ENCODE measurements at regions not wholly inside any gene's neighbourhood (a gene's known extent, or its start where the extent isn't known, plus 50 kb on each side); places are given as distances from the start of the nearest gene placed in this dataset.
"Not testable (repeated sequence)": the region's sequence is repeated elsewhere in the genome, so short reads cannot be mapped to it uniquely, and the experiment has no call there.

DNA sequence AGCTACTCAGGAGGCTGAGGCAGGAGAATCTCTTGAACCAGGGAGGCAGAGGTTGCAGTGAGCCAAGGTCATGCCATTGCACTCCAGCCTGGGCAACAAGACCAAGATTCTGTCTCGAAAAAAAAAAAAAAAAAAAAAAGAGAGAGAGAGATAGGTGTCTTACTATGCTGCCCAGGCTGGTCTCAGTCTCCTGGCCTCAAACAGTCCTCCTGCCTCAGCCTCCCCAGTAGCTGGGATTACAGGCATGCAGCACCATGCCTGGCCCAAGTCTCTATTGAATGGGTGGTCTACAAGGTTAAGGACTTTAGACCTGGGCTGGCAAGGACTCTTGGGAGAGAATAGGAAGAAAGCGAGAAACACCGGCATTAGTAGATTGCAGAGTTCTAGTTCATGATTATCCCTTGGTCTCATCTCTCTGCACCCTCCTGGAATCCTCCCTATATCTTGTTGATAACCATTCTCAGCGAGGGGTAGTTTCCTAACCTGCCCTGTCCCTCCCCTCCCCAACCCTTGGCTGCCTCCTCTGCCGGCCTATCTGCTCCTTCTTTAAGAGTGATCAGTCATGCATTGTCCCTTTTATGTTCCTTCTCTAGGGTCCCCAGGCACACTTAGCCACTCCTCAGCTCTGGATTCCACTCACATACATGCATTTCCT lies 128.1 kb upstream of the MAP1LC3B2 start:
- DNase-seq (ENCODE audit: low read depth in 3 of 3) = no peak

DNA sequence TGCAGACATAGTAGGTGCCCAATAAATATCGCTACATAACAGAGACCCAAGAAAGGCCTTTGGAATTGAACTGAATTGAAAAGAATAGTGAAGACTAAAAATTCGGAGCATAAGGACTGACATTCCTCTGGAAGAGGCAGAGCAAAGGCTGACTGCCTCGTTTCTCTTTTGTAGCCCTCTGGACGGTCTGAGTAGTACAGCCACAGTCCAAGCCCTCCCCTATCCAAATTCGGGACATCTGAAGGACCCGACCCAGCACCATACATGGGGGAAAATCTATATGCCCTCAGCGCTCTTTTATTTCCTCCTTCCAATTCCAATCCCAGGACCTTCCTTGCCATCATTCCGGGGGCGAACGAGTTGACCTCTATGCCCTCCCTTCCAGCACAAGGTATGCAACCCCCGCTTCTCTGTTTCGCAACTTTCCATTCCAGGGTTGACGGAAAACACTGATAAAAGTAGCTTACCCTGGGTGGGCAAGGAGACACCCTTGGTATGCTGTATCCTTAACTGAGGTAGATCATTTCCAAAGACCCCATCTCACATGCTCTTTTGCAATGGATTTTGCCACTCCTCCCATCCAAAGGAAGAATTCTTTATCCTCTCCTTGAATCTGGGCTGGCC lies 127.4 kb upstream of the MAP1LC3B2 start:
- no peak for DNase-seq (ENCODE audit: low read depth in 3 of 3)

DNA sequence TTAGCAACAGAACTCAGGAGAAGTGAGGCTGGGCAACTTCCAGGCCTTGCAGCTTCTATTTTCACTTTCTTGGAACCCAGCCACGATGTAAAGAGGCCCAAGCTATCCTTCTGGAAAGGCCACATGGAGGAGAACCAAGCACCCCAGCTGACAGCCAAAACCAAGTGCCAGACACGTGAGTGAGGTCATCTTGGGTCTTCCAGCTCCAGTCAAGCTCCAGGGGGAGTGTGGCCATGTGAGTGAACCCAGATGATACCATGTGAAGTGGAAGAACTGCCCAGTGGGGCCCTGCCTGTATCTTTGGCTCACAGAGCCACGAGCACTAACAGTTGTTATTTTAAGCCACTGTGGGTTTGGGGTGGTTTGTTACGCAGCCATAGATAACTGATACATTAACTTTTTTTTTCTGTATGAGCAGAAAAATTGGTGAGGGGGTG lies 126.8 kb upstream of the MAP1LC3B2 start:
- no peak for DNase-seq (ENCODE audit: low read depth in 3 of 3)

DNA sequence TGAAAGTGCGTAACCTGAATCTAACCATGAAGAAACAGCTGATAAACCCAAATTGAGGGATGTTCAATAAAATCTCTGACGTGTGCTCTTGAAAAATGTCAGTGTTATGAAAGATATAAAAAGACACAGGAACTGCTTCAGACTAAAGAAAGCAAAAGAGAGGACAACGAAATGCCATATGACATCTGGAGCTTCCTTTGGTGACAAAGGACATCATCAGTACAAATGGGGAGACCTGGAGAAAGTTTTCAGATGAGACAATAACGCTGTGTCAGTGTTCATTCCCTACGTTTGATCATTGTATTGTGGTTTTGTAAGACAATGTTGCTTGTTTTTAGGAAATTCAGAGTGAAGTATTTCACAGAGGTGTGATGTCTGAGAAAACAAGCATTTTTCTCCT lies 125.9 kb upstream of the MAP1LC3B2 start:
- no peak for DNase-seq (ENCODE audit: low read depth in 3 of 3)

DNA sequence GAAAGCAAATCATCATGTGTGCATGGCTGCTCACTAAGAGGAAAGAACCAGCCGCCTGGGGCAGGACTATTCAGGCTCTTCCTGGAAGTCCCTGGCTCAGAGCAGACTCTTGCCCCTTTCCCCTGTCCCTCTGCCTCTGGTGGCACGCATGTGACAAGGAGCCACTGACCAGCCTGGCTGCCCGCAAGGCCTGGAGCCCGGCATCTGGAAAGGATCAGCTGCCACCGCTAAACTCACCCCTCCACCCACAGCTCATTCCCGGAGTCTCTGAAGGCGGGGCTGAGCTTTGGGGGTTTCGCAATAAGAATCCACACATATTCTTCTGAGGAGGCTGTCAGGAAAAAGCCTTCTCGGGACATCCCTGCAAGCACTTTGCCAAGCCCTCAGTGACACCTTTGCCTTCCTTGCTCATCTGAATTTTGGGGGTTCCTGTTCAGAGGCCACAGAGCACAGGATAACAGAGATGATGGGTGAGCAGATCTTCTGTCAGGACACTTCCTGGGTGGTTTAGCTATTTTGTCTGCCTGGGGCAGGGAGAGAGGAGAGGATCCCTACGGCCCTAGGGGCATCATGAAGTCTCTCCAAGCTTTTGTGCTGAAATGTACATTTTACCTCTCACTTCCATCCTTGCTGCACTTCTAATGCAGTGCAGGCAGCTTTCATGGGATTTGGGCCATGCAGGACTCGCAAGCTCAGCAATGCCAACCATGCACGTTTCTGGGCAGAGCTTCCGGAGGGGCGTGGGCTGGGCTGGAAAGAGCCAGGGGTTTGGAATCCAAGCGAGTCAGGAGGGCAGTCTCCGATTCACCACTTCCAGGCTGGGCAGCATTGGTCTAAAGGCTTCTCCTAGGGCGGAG lies 124.8 kb upstream of the MAP1LC3B2 start:
- no peak for DNase-seq (ENCODE audit: low read depth in 3 of 3)

DNA sequence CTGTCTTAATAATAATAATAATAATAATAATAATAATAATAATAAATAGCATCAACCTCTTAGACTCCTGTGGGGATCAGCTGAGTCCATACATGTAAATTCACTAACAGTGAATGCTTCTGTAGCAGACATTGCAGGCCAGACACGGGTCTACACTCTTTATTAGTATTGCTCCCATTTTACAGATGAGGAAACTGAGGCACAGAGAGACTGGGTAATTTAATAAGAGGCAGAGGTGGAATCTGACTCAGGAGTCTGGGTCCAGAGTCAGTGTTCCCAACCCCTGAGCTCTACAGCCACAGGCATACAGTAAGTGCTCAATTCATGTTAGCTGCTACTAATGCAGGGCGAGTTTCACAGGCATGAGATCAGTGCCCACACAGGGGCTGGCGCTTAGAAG lies 123.2 kb upstream of the MAP1LC3B2 start:
- no peak for DNase-seq (ENCODE audit: low read depth in 3 of 3)

DNA sequence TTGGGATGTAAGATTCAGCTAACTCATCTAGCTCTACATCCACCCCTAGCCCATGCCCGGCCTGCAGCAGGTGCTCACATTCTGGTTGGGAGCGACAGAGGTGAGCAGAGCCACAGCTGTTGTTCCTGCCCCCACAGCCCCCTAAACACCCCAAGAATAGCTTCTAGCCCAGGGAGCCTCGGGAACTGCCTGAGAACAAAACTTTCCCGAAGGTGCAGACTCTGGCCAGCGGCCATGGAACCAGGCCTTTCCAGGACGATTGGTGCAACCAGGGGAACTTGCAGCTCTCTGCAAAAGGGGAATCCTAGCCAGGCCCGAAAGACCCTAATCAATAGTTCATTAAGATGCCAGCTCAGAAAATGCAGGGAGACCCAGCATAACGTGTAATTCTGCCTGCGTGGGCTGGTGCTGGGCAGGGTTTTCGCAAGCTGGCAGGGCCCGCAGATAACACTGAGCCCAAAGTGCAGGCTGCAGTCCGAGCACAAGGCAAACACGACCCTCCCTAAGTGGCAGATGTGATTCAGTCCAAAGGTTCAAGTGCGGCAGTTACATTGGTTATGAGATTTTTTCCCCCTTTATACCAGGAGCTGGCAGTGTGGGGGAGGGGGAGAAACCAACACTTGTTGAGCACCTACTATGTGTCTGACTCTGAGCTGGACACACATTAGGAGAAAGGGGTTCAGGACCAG lies 122.5 kb upstream of the MAP1LC3B2 start:
- DNase-seq (ENCODE audit: low read depth in 3 of 3) = no peak

DNA sequence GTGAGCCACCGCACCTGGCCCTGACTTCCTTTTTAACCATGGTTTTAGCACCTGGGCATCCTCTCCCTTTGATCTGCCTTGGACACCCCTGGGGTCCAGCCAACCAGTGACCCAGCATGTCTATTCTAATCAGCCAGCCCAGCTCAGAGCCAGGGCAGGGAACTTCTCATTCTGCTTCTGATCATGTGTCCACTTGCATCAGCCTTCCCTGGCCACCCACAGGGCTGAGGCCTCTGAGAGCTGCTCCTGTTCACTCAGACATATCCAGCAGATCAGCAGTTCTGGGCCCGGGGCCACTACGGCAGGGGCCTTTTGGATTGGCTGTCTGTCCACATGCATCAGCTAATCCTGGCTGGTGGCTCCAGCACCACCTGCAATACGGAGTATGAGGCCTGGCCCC lies 117.9 kb upstream of the MAP1LC3B2 start:
- DNase-seq (ENCODE audit: low read depth in 3 of 3) = no peak

DNA sequence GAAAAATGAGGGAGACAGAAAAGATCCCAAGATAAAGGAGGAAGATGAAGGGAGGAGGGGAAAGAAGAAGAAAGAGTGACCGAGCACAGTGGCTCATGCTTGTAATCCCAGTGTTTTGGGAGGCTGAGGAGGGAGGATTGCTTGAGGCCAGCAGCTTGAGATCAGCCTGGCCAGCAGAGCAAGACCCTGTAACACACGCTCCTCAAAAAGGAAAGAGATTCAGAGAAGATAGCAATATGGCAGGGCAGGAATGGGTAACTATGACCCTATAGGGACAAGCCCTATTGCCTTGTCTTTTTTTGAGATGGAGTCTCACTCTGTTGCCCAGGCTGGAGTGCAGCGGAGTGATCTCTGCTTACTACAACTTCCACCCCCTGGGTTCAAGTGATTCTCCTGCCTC lies 116.9 kb upstream of the MAP1LC3B2 start:
- no peak for DNase-seq (ENCODE audit: low read depth in 3 of 3)

DNA sequence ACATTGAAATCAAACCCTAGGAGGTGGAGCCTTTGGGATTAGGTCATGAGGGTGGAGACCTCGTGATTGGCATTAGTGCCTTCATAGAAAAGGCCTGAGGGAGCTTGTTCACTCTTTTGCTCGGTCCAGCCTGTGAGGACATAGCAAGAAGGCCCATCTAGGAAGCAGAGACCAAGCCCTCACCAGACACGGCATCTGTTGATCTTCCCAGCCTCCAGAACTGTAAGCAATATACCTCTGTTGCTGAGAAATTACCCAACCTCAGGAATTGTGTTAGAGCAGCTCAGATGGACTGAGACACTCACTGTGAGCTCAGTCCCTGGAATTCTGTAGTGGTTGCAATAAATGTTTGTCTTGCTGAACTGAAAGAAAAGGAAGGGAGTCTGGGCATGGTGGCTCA lies 116.2 kb upstream of the MAP1LC3B2 start:
- no peak for DNase-seq (ENCODE audit: low read depth in 3 of 3)

DNA sequence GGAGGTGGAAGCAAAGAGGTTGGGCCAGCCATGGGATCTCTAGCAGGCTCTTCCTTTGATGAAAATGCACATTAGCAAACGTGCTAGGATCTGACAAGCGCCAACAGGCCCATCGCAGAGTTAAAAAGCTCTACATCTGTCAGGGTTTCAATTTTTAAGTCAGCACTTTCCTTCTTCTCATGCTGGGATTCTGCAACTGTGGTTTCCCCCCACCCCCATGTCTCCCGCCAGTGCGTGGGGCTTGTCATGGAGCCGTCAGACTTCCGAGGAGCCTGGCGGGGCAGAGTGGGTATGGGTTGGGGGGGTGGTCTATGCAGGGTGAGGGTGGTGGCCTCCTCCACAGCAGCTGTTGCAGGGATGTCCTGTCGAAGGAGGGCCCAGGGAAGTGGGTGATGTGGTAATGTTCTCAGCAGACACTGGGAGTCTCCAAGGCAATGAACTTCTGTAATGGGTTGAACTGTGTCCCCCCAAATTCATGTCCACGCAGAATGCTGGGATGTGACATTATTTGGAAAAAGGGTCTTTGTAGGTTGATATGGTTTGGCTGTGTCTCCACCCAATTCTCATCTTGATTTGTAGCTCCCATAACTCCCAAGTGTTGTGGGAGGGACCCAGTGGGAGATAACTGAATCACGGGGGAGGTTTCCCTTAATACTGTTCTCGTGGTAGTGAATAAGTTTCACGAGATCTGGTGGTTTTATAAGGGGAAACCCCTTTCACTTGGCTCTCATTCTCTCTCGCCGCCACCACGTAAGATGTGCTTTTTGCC lies 115.2 kb upstream of the MAP1LC3B2 start:
- DNase-seq (ENCODE audit: low read depth in 3 of 3) = no peak

DNA sequence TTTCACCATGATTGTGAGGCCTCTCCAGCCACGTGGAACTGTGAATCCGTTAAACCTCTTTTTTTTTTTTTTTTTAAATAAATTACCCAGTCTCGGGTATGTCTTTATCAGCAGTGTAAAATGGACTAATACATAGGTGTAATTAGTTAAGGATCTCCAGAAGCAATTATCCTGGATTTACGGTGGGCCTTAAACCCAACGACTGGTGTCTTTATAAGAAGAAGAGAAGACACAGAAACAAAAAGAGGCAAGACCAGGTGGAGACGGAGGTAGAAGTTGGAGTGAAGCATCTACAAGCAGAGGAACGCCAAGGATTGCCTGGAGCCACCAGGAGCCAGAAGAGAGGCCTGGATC lies 114.6 kb upstream of the MAP1LC3B2 start:
- no peak for DNase-seq (ENCODE audit: low read depth in 3 of 3)

DNA sequence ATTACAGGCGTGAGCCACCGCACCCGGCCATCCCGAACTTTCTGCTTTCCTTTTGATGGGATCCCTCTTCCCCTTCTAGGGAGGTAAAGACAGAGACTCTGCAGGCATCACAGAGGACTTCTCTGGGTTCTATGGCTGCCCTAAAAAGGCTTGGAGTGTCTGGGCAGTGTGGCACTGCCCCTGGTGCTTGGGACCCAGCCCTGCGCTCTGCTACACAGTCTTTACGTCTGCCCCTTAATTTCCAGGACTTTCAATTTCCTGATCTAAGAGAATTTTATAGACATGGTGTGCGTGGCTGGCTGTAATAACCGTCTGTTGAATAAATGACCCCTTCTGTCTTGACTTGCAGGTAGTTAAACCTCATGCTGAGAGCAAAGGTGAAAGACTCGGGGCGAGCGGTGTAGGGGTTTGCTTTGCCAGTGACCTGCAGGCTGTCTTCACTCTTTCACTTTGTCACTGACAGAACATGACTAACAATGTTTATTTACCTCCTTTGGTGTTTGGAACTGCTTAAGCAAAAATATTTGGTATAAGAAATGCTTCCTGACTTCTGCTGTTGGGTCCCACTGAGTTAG lies 110.9 kb upstream of the MAP1LC3B2 start:
- no peak for DNase-seq (ENCODE audit: low read depth in 3 of 3)

DNA sequence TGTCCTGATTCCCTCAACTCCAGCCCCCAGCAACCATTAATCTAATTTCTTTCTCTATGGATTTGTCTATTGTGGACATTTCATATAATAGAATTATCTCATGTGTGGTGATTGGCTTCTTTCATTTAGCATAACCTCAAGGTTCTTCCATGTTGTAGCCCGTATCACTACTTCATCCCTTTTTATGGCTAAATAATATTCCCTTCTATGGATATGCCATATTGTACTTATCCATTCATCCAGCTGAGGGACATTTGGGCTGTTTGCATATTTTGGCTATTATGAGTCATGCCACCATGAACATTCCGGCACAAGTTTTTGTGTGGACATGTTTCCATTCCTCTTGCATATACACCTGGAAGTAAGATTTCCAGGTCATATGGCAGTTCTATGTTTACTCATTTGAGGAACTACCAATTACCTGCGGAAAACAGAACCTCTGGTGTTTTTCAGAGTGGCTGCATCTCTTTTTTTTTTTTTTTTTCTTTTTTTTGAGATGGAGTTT lies 108.7 kb upstream of the MAP1LC3B2 start:
- DNase-seq (ENCODE audit: low read depth in 3 of 3) = no peak

DNA sequence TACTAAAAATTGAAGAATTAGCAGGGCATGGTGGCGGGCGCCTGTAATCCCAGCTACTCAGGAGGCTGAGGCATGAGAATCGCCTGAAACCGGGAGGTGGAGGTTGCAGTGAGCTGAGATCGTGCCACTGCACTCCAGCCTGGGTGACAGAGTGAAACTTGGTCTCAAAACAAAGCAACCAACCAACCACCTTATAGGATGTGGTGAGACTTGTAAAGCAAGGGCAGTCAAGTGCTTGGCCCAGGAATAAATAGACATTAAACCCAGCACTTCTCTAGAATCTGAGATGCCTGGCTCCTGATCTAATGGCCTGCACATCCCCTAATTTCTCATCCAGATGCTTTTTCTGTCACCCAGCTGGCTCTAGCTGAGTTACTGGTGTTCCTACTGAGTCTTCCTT lies 106.2 kb upstream of the MAP1LC3B2 start:
- DNase-seq (ENCODE audit: low read depth in 3 of 3) = not testable (repeated sequence)

DNA sequence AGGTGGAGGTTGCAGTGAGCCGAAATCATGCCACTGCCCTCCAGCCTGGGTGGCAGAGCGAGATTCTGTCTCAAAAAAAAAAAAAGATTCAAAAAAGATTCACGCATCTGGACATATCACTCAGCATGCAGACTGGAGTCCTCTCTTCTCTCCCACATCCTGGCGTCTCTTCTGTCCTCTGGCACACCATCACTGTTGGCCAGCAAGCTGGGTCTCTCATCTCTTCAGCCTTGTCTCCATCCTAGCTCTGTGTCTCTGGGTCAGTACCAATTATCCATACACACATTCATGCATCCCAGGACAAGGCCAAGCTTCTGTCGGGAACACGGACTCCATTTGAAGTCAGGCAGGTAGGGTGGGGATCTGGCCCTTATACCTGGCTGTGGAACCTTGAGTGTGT lies 105.5 kb upstream of the MAP1LC3B2 start:
- no peak for DNase-seq (ENCODE audit: low read depth in 3 of 3)

DNA sequence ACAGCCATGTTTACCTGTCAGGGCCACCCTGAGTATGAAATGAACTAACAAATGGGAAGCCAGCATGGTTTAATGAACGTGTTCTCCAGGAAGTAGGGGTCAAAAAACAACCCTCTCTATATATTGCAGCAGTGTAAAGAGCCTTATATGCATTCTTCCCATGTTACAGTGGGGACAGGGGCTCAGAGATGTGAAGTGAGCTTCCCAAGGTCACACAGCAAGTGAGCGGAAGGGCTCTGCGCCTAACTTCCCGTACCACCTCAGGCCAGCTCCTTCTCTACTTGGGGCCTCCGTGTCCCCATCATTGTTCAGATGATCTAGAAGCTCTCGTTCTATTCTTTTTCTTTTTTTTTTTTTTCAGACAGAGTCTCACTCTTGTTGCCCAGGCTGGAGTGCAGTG lies 105.1 kb upstream of the MAP1LC3B2 start:
- no peak for DNase-seq (ENCODE audit: low read depth in 3 of 3)

DNA sequence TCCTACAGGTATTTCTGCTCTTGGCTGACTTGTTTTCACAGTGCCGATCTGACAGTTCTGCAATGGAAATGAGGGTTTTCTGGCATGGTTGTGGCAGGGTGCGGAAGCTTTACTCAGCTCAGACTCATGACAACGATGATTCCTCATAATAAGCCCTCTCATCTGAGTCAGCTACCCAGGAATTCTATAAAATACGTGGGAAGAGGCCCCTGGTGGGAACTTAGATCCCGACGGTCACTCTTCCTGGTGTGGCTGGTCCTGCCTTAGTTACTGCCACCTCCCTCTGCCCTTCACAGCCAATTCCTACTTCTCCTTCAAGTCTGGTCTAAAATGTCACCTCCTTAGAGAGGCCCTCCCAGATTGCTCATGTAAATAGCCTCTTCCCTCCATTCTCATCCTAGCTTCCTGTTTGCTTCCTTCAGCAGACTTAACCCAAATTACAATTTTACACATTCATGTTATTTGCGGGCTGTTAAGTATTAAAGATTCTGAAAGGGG lies 104.2 kb upstream of the MAP1LC3B2 start:
- no peak for DNase-seq (ENCODE audit: low read depth in 3 of 3)

DNA sequence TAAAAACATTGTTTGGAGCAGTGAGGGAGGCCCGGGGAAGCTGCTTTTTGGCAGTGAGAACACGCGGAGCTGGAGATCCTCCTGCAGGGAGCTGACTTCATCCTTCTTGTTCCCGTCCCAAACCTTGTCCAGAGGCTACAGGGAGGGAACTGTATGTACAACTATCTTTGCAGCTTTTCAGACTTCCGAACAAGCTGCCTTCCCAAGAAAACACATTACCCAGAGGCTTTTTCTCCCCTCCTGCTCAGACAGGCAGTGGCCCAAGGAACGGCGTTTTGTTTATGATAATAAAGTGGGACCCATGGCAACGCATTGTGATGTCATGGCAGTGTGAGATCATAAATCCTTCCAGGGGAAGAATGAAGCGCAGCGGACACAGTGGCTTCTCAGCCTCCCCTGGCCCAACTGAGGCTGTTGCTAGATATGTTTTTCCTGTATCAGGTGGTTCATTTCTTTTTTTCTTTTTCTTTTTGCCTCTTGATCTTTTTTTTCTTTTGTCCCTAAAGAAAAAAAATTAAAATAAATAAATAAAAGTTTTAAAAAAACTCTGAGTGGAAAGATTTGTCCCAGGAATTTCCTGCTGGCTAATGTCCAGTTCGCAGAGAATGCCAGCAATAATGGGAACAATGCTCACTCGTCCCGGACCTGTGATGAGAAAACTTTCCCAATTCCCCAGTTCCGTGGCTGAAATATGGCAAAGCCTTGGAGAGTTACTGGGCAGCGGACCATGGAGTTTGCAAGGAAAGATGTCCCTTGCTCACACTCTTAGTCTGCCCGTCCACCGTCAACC lies 103.4 kb upstream of the MAP1LC3B2 start:
- DNase-seq (ENCODE audit: low read depth in 3 of 3) = no peak
